SIG-M5 (cell line): ENCODE measurements at regions not wholly inside any gene's neighbourhood (a gene's known extent, or its start where the extent isn't known, plus 50 kb on each side); places are given as distances from the start of the nearest gene placed in this dataset.

Source experiments
- DNase-seq: peaks from one replicate; lab custom pipeline; 2025; lab: John Stamatoyannopoulos, UW

DNA sequence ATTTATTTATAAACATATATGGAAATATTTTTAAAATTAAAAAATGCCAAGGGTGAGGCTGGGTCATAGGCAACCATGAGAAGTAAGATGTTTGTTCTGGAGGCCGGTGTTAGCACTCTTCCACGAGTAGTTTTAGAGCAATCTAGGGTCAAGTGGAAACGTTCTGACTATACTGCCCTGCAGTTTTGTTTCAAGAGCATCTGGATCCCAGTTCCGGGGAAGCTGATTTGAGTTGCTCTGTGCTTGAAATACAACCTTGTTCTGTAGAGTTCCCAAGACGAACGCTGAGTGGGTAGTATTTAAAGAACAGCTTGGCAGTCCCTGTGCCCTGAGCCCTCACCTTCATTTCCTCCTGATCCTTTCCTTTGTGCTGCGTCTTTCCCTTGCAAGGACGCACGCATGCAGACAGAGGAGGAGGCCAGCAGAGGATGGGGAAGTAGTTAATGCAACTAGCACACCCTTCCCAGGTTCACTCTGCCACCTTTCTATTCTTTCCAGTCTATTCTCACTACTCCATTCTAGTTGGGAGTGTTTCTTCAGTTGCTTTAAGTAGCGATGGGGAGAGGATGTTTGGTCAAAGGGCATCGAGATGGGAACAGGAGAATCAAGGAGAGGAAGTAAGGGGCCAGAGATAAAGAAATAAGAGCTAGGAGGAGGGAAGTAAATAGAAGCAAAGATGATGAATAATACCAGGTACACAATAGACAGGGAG, 68.3 kb upstream of the ZSWIM6 start:
- DNase-seq = no peak

DNA sequence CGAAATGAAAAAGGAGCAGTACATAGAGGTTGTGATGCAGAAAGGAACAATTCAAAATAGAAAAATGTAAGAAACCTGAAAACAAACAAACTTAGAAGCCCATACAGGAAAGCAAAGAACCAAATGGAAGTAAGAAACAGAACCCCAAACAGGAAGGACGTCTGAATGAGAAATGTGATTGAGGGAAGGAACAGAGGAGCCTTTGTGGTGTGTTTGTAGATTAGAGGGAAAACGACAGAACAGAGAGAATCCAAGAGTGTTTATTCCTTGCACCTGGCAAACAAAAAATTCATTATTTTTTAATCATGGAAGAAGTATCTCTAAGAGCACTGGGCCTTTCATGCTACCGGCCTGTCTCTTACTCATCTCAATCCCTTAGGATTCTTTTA, 67.8 kb upstream of the ZSWIM6 start:
- DNase-seq = no peak

DNA sequence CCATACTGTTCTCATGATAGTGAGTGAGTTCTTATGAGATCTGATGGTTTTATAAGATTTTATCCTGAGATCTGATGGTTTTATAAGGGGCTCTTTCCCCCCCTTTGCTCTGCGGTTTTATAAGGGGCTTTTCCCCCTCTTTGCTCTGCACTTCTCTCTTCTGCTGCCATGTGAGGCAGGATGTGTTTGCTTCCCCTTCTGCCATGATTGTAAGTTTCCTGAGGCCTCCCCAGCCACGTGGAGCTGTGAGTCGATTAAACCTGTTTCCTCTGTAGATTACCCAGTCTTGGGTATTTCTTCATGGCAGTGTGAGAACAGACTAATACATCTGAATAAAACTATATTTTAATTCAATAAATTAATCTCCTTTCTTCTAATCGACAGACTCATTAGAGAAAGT, 64.9 kb upstream of the ZSWIM6 start:
- DNase-seq = no peak

DNA sequence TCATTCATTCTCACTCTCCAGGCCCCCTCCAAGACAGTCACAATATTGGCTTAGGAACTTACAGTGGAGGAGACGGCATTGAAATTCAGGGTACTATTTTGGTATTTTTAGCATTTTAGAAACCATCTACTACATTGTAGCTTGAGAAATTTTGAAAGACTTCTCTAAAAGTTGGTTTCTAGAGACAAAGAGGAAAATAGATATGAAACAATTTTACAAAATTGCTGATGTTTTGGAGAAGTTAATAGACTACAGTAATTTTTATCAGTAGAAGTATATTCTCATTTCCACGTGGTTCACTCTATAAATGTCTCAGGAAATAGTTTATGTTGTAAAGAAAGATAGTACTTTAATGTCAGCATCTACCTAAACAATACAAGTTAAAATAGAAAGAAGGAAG, 63.2 kb upstream of the ZSWIM6 start:
- no peak for DNase-seq

DNA sequence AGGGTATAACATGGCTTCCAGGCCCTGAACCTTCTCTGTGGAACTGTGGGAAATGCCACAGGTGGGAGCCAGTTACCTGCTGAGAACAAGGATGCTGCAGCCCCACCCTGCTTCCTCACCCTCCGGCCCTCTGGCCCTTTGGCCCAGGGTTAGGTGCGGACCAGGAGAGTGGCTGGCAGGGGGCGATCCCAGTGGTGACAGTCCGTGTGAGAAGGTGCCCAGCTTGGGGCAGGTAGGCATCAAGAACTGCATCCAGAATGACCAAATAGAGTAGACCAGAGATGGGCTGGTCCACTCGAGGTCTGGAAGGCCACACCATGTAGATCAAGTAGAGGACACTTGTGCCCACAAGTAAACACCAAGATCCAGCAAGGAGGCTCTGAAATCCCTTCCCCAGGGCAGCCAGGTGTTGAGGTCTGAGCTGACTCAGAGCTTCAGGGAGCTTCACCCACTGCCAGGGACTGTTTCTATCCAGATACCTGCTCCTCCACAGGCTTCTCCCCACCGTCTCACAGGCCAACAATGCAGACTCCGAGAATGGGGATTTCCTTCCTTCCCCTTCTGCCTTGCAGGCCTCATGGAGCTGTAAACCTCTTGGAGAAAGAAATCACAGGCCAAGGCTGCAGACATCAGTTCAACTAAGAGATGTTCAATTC, 61.4 kb upstream of the ZSWIM6 start:
- DNase-seq = no peak

DNA sequence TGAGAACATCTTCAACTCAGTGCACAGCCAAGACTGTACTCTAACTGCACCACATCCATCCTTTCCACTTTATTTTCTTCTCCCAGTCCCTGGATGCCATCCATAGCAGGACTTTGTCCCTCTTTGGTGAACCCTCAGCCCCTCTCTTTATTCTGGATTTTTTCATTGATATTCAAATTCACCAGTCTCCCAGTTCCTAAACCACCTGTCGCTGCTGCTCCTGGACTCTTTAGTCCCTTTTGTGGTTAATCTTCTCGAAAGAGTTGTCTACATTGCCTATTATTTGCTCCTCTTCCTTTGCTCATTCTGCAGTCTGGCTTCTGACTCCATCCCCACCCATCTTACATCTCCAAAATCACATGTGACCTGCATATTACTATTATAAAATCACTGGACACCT, 59.4 kb upstream of the ZSWIM6 start:
- no peak for DNase-seq

DNA sequence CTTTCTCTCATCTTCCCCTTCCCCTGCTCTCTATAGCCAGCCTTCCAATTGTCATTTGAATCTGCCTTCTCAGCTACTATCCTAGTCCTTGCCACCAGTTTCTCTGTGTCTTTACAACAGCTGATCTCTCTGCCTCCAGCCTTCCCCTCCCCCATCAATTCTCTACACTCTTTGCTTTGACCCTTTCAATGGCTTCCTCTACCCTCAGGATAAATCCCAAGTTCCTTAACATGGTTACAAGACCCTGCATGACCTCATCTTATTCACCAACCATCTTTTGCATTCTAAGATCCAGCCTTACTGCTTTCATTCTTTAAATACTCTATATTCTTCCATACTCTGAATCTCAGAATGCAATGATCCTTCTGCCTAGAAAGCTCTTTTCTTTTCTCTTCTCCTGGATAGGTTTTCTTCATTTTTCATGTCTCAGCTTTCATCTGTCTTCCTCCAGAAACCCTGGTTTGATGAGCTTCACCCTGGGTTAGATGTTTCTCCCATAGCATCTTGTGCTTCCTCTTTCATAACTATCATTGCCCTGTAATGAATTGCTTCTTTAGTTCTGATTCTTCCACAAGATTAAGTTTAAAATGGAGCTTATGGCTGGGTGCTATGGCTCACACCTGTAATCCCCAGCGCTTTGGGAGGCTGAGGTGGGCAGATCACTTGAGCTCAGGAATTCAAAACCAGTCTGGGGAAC, 58.6 kb upstream of the ZSWIM6 start:
- DNase-seq = no peak

DNA sequence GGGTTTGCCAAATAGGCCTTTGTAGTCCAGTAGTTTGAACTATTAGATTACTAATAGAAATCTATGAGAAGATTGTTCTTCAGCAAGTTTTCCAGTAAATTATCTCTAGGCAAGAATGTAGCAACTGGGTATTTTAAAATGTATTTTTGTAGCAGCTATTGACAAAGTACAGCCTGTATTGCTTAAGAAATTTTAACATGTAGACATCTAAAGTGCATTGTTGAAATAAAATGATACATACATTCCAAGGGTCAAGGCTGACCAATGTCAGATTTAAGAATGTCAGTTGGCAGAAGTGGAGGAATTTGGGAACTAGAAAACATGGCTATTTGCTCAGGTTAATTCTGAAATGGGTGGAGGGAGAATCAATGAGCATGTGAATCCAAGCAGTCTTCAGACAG, 57.5 kb upstream of the ZSWIM6 start:
- no peak for DNase-seq

DNA sequence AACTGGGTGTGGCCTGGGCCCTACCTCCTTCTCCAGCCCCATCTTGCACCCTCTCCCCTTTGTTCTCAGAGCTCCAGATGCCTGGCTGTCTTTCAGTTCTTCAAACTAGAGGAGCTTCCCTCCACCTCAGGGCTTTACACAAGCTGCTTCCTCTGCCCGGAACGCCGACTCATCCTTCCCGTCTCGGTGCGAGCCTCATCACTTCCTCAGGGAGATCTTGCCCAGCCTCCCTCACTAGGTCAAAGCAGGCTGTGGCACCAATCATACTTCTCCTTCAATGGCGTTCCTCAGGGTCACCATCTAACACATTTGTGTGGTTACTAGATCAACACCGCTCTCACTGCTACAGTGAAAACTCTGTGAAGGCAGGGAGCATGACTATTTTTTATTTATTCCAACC, 56.2 kb upstream of the ZSWIM6 start:
- DNase-seq = peak; percentile 73

DNA sequence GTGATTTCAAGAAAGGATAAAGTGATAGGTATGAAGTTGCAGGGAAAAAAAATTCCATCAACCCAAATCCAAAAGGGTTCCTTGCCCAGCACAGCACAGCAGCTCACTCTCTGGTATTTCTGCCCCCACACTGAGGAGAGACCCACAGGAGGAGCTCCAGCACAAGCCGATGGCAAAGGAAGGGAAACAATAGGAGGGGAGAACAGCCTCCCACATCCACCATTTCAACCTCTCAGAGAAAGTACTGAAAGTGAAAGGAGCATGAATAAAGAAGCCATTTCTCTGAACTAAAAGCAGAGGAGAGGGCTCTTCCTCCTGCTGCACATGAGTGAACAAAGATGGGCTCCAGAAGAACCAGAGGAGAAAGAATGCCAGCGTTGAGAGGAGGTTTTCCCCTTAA, 54.9 kb upstream of the ZSWIM6 start:
- no peak for DNase-seq

DNA sequence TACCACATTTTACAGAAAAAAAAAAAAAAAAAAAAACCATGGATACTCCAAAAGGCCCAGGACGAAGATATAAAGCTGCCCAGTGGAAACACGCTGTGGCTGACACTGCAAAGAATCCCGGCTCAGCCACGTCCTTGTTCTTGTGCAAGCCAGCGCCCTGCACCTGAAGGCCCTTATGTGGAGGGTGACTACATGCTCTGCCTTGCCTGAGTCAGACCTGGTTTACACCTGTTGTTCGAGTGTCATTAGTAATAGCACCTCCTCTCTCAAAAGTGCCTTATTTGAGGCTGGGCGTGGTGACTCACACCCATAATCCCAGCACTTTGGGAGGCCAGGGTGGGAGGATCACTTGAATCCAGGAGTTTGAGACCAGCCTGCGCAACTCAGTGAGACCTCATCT, 54.3 kb upstream of the ZSWIM6 start:
- DNase-seq = no peak

DNA sequence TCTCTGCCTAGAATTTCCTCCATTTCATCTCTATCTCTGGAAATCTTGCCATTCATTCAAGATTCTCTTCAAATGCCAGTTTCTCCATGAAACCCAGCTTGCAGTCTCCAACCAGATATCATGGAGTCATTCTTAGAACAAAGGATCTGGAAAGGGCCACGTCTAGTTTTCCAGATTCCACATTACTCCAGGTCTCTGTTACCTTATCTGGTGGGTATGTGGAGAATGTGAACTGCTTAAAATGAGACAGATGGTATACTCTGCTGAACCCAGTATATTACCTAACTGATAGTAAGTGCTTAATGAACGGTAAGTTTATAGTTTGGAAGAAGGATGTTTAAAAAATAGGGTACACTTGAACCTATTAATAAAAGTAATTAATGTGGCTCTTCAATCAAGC, 52.3 kb upstream of the ZSWIM6 start:
- DNase-seq = no peak

DNA sequence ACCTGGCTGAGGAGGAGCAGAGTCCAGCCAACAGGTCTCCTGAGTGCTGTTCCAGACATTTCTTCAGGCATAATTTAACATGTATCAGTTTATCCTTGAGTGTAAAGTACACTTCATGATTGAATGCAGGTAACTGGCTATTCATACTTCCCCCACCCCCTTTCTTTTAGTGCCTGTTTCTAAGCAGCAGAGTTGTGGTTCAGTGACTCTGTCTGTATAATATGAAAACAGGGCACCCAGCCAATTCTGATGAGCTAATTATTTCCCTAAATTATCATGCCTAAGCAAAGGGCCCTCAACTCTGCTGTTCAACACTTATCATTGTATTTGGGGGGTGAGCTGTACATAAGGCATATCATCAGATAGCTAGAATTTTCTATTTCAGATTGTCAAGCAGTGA, 51.9 kb upstream of the ZSWIM6 start:
- DNase-seq = no peak

DNA sequence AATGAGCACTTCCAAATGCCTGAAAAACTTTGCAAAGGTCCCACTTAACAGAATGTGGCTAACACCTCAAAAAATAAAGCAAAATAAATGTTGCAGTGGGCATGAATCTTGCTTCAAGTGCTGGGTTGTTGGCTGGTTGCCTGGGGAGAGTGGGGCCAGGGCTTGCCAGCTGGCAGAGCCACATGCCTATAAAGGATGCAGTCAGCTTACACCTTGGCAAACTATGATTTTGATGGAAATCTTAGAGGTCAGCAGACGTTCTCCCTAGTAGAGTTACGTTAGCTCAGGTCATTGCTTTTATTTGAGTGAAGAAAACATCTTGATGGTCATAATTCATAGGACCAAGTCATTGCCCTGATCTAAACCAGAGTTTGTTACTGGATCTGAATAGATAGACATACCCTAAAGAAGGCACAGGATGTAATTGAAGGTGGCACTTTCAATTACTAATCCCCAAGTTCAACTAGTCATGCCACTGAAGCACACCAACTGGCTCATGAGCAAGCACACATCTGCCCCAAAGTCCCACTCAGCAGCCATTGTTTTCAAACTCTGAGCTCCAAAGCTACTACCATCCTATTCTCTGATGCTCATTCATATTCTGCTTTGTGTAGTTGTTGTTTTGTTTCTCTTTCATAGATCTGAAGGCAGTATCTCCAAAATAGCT, 51.2 kb upstream of the ZSWIM6 start:
- no peak for DNase-seq

DNA sequence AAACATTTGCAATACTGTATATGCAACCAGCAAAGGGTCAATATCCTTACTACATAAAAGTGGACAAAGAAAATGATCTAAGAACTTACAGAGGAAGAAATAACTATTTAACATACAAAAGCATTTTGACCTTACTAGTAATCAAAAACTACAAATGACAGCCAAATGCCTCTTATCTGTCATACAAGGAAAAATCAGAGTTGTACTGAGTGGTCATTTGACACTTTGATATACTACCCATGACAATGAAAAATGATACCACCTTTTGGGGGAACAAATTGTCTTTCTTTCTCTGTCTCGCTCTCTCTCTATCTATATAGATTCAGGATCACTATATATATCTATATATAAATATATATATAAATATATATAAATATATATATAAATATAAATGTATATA, 50.4 kb upstream of the ZSWIM6 start:
- no peak for DNase-seq
